ENCODE measurements at regions not wholly inside any gene's neighbourhood (a gene's known extent, or its start where the extent isn't known, plus 50 kb on each side); places are given as distances from the start of the nearest gene placed in this dataset.

DNA sequence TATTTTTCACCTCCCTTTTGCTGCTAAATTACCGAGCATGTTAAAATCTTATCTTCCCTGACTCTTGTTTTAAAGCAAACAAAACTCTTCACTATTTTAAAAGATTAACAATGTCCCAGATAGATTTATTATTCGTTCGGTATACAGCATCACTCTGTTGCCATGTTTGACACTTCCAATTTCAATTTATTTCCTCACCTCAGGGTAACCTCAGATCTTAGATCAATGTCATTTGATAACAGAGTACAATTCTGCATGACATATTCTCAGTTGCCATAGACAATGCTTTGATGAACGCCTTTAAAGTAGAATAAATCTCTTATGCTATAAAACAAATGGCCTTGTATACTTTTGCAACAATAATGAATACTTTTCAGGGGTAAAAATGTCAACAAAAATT, 1078.1 kb upstream of the IGFBP7 start:
- no peak for DNase-seq

DNA sequence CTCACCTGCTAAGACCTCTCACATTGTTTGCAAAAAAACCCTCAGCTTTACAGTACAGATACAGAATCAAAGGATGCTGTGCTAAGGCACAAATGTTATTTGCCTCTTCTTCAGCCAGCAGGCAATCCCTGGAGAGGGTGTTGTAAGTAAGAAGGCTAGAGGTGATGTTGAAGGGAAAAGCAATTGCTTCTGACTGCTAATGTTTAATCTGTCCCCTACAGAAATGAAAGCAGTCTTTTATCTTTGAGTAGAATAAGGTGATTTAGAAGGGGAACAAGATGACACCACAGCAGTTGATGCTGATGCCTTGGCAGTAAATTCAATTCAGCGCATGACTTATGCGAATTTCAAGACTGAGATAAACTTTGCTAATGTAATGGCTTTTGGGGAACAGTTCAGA, 1064.8 kb upstream of the IGFBP7 start:
- no peak for DNase-seq

DNA sequence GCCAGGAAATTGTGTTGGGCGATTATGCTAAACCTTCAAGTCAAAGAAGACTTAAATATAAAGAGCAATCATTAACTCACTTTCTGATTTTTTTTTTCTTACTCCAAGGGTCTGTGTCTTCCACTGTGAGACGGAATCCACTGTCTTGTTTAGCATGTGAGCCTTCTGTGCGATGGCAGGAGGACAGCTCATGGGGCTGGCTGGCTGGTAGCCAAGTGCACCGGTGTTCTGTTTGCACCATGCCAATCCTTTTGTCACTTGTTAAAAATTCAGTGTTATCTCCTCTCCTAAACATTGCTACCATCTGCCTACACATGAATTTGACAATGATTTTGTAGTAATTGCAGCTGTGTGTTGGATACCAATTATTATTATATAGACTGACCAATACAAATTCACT, 1056.3 kb upstream of the IGFBP7 start:
- no peak for DNase-seq

DNA sequence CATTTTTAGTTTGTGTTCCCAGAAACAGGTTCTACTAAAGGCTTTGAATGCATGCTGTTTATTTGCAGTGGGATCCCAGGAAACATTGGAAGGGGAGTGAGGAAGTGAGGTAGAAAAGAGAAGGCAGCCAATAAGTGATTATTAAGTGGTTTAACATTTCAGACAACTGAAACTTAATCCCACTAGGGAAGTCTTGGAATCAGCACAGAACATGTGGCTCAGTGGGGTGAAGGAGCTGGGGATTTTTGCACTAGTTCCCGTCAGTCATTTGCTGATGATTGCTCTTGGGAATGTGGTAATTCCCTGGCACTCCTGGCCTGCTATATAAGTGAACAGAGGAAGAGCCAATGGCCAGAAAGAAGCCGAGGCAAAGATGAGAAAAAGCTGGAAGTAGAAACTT, 1053.0 kb upstream of the IGFBP7 start:
- no peak for DNase-seq

DNA sequence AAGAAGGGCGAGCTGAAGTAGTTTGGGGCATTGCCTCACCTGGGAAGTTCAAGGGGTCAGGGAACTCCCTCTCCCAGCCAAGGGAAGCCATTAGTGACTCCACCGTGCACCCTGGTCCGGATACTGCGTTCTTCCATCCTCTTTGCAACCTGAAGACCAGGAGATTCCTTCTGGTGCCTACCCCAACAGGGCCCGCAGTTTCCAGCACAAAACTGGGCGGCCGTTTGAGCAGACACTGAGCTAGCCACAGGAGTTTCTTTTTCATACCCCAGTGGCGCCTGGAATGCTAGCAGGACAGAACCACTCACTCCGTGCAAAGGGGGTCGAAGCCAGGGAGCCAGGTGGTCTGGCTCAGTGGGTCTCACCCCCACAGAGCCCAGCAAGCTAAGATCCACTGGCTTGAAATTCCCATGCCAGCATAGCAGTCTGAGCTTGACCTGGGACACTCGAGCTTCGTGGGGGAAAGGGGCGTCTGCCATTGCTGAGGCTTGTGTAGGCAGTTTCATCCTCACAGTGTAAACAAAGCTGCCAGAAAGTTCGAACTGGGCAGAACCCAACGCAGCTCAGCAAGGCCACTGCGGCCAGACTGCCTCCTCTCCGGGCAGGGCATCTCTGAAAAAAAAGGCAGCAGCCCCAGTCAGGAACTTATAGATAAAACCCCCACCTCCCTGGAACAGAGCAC, 1039.4 kb upstream of the IGFBP7 start:
- DNase-seq: no peak

DNA sequence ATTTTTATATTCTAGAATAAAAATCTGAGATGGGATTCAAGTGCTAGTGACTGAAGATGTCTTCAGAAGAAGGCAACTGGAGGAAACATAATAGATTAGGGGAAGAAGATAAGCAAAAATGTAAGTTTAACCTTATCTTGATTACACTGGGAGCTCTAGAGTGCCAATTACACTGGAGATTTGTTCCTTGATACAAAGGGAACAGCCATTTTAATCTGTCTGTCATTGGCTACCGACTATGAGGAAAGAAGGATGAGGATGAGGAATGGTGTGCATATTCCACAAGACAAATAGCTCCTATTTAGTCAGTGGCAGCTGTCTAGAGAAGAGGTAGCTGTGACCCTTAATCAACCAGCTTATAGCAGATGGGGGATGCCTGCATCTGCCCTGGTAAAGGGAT, 1034.5 kb upstream of the IGFBP7 start:
- DNase-seq: no peak

DNA sequence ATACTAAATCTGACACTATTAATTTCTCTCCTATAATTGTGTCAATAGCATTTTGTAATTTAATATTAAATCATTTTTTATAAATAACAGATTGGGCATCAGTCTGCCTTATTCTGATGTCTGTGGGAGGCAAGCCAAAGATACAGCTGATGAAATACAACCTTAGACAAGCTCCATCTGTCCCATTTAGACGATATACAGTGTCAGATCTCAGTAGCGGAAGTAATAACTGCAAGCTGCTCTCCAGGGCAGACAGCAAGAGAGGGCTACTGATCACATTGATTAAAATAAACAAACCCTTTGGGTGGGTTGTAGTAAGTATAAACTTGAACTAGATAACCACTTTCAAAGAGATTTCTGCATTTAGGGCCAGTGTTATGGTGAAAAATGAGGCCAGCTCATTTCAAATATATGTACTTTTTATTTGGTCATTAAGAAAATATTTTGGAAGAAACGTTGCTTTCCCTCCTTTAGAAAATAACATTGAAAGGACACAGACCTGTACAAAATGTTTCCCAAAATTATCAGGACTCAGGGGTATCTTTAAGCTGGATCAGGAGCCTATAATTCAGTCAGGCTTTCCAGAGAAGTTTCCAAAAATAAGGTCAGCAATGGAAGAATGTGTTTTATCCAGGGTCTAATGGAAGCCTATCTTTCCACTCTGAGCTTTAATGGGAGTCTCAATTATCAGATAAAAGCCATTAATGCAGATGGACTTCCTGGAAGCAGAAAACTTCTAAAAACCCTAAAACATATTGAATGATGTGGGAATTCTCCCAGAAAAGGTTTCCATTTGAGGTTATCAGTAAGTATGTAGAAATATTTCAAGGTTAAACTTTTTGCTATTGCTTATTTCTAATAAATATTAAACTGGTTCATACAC, 1028.8 kb upstream of the IGFBP7 start:
- DNase-seq: peak; percentile 7

DNA sequence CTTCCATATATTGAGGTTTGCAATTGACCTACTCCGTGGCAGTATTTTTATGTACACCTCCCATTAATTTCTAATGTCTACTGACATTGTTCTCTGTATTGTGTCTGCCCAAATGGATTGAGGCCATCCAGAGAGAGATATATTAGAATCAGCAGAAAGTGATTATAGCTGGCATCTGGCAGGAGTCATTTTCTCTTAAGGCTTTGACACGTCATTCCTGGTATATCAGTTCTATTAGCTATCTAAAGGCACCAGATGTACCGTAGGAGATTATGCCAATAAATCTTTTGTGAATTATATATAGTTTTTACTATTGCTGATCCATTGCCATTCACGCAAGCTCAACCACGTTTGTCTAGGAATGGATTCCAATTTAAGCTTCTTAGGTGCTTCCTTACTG, 1026.4 kb upstream of the IGFBP7 start:
- no peak for DNase-seq

DNA sequence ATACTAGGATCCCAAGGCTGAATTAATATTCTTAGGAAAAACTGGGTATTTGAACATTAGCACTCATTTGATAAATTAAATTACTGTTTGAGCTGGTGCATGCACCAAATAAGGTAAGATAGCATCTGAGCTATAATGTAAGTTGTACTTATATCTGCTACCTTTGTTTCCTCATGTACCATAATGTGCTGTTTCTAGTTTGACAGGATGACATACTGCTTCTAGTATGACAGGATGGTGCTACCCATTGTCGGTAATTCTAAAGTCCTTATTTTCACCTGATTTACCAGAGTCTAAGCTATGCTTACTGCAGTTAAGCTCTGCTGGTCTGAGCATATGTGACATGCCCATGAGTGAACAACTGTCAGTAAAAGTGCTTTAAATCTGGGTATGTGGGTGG, 1017.5 kb upstream of the IGFBP7 start:
- DNase-seq: no peak

DNA sequence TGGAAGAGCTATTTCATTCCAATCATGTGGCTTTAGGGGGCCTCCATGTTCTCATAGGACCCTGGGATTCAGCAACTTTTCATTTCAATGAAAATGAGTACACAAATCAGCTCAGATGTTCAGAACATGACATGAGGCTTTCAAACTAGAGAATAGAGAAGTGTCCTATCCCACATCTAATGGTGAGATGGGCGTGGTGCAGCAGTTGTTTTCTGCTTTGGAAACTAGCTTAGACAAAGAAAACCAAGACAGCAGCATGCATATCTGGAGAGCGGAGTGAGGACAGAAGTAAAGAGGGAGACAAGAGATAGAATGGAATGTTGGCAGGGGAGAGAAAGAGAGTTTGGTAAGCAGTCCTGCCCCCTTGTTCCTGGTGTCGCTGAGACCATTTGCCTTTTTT, 1009.1 kb upstream of the IGFBP7 start:
- no peak for DNase-seq

DNA sequence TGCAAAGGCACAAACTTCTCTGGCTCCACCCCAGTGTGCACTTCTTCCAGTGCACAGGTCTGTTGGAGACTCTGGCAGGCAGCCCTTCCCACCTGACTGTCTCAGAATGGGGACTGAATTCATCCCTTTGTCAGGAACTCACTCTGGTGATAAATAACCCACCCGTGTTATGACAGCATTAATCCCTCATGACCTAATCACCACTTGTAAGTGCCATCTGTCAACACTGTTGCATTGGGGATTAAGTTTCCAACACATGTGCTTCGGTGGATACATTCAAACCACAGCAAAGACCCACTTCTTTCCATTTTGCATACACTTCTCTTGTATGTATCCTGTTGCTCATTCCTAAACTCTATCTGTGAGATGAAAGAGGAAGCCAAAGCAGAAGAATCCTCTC, 1002.9 kb upstream of the IGFBP7 start:
- no peak for DNase-seq

DNA sequence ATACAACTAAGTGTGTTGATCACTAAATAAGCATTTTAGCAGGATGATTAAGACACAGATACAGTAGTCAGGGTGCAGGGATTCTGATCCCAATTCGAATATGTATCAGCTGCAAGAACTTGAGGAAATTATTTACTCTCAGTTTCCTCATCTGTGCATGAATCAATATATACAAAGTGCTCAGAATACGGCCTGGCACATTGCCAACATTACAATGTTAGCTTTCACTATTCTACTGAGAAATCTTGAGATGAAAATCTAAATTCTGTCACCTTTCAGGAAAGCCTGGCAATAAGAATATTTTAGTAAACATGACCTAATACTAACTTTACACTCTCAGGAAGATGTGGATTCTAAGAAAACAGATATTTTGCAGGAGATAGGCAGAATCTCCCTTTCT, 1001.6 kb upstream of the IGFBP7 start:
- DNase-seq: no peak

DNA sequence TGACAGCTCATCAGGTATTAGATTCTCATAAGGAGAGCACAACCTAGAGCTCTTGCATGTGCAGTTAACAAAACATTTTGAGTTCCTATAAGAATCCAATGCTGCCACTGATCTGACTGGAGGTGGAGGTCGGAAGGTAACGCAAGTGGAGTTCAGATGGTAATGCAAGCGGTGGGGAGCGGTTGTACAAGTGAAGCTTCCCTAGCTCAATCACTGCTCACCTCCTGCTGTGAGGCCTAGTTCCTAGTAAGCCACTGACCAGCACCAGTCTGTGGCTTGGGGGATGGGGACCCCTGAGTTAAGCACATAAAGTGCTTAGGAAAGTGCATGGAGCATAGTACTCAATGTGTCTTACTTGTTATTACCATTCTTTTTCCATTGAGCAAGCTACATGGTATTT, 983.2 kb upstream of the IGFBP7 start:
- no peak for DNase-seq

DNA sequence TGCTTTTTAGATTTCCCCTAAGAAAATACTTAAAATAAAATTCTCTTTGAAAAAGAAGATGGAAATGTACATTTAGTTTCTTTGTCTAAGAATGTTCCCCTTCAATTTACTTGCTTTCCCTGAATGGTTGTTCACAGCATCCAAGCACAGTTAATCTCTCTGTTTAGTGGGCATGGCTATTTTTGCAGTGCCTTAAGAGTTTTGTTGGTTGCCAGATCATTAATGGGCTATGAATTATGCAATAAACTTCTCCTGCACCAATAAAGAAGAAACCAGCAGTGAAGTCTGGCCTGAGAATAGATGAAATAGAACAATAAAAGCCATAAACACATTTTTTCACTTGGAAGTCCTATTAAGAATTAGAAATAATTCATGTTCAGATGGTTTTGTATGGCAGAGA, 980.4 kb upstream of the IGFBP7 start:
- DNase-seq: no peak

DNA sequence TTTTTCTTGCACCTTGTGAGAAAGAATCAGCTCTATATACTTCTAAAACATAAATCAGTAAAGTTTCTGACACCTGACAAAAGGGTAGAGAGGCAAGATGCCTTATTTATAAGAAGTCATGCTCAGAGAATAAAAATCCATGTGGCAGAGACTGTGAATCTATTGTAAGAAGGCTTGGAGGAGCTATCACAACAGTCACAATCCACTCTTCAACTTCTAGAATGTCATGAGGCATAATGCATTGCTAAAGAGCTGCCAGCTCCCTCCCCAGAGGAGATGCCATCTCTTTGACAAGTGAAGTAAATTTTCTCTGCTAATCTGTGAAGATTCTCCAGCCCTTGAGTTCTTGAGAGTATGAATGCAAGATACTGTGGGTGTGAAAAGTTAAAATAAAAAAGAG, 971.2 kb upstream of the IGFBP7 start:
- DNase-seq: no peak

DNA sequence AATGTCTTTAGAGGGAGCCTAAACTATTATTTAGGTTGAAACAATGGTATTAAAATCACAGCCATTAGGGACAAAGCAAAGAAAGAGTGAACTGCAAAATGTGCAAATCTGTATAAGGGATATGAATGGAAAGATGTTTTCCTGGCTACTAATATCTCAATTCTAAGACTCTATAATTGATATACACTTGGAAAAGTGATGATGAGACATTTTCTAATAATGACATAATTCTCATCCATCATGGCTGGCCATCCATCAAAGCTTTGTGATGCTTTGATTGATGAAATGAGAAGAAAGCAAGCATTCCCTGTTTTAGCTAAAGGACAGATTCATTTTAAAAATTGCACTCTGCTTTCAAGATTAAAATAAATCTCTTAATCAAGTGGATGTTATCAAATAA, 965.5 kb upstream of the IGFBP7 start:
- DNase-seq: no peak

DNA sequence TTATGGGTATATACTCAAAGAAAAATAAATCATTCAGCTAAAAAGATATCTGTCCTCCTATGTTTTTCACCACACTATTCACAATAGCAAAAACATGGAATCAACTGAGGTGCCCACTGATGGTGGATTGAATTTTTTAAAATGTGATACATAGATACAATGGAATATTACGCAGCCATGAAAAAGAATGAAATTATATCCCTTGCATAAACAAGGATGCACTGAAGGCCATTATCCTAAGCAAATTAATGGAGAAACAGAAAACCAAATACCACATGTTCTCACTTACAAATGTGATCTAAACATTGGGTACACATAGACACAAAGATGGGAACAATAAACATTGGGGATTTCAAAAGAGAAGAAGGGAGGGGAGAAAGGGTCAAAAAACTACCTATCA, 964.2 kb upstream of the IGFBP7 start:
- DNase-seq: no peak

DNA sequence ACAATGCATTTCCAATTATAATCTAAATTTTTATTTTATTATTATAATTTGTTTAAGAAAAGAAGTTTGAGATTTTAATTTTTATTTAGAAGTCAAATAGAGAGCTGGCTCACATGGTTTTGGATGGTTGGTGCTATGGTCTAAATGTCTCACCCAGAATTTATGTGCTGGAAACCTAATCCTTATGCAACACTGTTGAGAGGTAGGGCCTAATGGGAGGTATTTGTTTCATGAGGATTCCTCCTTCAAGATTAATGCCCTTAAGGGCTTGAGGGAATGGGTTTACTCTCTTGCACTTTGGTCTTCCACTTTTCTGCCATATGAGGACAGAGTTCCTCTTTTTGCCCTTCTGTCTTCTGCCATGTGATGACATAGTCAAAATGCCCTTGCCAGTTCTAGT, 960.5 kb upstream of the IGFBP7 start:
- DNase-seq: no peak

DNA sequence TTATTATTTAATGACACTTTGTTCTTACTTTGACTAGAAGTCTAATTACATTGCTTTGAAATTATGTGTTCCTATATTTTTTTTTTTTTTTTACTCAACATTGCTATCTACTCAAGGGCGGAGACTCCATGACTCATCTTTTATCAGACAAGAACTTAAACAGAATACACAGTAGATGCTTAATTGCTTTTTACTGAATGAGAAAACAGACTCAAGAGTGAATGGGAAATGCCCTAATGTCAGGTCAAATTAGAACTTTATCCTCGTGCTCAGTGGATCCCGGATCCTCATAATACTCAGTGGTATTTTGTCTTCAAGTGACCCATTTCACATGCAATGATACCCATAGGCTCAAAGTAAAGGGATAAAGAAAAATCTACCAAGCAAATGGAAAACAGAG, 954.5 kb upstream of the IGFBP7 start:
- DNase-seq: no peak

DNA sequence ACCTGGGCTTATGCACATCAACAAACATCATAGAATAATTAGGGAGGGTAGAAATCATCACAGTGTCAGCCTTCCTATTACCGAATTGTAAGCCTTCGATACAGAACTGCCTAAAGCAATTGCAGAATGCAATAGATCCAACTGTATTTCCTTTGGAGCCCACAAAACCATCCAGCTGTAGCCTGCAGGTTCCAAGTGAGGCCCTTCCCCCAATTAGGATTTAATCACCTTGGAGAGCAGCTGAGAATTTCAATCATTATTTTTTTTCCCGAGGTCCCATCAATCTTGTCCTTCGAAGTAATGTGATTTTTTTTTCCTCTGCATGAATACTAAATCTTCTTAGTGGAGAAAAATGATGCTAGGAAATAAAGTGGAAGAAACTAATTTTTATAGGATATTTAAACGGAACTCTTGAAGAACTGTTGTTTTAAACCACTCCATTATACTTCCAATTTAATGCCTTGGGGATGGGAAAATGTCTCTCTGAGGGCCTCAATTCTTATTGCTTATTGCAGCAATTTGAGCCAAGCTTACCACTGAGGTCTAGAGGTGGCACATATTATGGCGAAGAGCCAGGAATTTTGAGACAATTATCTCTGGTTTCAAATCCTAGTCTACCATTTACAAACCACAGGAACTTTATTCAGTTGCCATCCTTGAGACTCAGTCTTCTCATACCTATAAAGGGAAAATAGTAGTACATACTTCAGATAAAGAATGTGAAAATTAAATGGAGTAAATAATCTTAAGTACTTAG, 953.4 kb upstream of the IGFBP7 start:
- DNase-seq: no peak

DNA sequence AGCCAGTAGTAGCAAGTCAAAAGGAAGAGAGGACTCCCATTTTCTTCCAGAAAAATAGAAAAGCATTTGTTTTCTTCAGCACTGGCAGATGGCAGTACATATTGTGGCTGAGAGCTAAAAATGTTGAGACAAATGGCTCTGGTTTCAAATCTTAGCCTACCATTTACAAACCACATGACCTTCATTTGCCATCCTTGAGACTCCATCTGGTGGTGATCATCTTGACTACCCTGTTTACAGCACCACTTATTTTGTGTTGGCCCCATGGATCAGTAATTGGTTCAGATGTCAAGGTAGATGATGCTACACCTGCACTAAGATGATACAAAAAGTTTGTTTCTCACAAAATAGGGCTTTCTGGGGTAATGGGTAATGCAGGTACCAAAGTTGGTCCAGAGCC, 951.8 kb upstream of the IGFBP7 start:
- no peak for DNase-seq

DNA sequence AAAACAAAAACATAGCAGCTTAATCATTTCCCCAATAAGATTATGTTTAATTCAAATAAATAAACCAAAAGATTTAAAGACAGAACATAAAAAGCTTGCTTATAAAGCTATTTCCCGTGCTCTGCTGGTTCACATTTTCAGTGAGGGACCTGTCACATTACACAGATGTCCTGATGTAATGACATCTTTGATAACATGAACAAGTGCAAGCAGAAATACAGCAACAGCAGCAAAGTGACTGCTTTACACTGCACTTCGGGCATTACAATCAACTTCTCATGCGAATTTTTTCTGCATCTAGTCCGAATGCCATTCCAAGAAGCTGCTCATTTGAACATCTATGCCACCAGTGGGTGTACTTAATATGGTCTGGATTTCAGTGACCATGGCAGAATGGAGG, 940.3 kb upstream of the IGFBP7 start:
- DNase-seq: peak; percentile 11

DNA sequence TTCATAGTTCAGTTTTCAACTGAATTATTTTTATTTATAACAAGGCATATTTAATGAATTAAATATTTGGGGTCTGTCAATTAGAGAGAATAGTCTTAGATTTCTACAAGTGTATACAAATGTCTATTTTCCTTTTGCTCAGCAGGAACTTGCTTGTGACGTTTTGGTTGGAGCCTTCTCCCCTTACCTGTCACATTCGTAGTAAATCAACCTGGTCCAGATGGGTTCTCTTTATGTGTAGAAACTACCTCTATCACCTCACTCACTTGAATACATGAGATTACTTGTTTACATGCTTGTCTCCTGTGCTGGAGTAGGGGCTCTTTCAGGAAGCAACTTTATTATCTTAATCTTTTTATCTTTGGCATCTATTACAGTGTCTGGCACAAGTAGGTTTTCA, 938.3 kb upstream of the IGFBP7 start:
- no peak for DNase-seq

DNA sequence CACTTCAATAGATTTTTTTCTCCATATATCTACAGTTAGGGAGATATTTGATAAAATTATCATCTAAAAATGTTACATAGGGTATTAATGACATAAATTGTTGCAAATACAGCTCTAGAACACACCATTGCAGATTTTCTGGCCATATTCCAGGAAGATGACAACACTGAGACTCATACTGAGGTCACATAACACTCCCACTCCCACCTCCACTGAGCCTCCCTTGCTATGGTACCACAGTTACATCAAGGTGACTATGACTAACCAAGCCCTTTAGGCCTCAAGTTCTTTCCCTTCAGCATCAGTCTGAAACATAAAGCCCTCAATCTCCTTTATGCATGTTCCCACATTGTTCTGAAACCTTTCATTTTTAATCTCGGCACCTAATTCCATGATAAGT, 932.0 kb upstream of the IGFBP7 start:
- no peak for DNase-seq

Data from retina (tissue), 1 donor.